ENCODE measurements at regions not wholly inside any gene's neighbourhood (a gene's known extent, or its start where the extent isn't known, plus 50 kb on each side); places are given as distances from the start of the nearest gene placed in this dataset.

GRCh38 chr7:22660732-22661131 is 66.3 kb upstream of the IL6 start:
- Histone ChIP-seq H3K4me1 (ENCODE audit: insufficient read depth, low read length) (peaks cover 11% of the 10 kb centered on the region), H3K9ac (ENCODE audit: low read length) (no peak overlapping the region), H3K4me3 (ENCODE audit: insufficient read depth, low read depth, low read length) (no peak overlapping the region), H3K79me2 (ENCODE audit: insufficient read depth, low read length) (no peaks in the 10 kb centered on the region), H3K9me3 (ENCODE audit: insufficient read depth, low read depth, low read length) (no peaks in the 10 kb centered on the region), H3K4me2 (ENCODE audit: low read length) (no peak overlapping the region), H3K36me3 (ENCODE audit: insufficient read depth, low read length) (no peaks in the 10 kb centered on the region), H3K27me3 (ENCODE audit: insufficient read depth, low read length) (no peaks in the 10 kb centered on the region), H4K20me1 (ENCODE audit: insufficient read depth, low read length) (no peaks in the 10 kb centered on the region), H2AFZ (ENCODE audit: low read depth, low read length) (no peak overlapping the region), H3K27ac (ENCODE audit: low read depth, low read length) (no peak overlapping the region)
- Mint-ChIP-seq H3K27ac (ENCODE audit: unreplicated experiment) (peak overlapping the region; percentile 13), H3K36me3 (ENCODE audit: low read depth, unreplicated experiment) (no peaks in the 10 kb centered on the region), H3K4me3 (ENCODE audit: unreplicated experiment) (no peak overlapping the region), H3K27me3 (ENCODE audit: low read depth, unreplicated experiment) (no peaks in the 10 kb centered on the region), H3K9me3 (ENCODE audit: unreplicated experiment) (peaks cover 6% of the 10 kb centered on the region), H3K4me1 (ENCODE audit: low read depth, unreplicated experiment) (peaks cover 29% of the 10 kb centered on the region)
- no peak for TF ChIP-seq CTCF (IDR thresholded peaks at IDR 0.05; ENCODE audit: insufficient read depth, low read depth, low read length)
- TF ChIP-seq EZH2 (IDR thresholded peaks at IDR 0.05; ENCODE audit: insufficient read depth, low read length): no peak
- FAIRE-seq (no peak), DNase-seq (ENCODE audit: low read depth) (no peak)

DNA sequence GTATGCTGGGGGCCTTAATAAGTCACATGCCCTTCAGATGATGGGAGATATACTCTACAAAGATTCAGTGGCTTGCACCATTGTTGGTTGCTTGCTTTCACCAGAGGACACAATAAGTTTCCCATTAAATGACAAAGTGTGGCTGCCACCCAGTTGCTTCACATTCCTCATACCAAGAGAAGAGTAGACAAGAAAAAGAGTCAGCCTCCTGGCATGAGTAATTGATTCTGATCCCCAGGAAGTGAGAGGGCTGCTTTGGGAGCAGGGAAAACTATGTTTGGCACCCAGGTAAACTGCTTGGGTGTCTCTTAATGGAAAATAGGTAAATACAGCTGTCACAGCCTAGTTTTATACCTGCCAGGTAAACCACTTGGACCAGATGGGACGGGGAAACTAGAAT is 66.7 kb upstream of the IL6 start:
- H2AFZ ChIP-seq (ENCODE audit: low read depth, low read length): no peak overlapping the region
- H3K4me3 ChIP-seq (ENCODE audit: insufficient read depth, low read depth, low read length): no peak overlapping the region
- Mint-ChIP-seq H3K9me3 (ENCODE audit: unreplicated experiment) (peaks cover 6% of the 10 kb centered on the region), H3K36me3 (ENCODE audit: low read depth, unreplicated experiment) (no peaks in the 10 kb centered on the region), H3K27ac (ENCODE audit: unreplicated experiment) (peak overlapping the region; percentile 13), H3K27me3 (ENCODE audit: low read depth, unreplicated experiment) (no peaks in the 10 kb centered on the region), H3K4me1 (ENCODE audit: low read depth, unreplicated experiment) (peaks cover 29% of the 10 kb centered on the region), H3K4me3 (ENCODE audit: unreplicated experiment) (no peak overlapping the region)
- peaks cover 11% of the 10 kb centered on the region for H3K4me1 ChIP-seq (ENCODE audit: insufficient read depth, low read length)
- no peak overlapping the region for H3K9ac ChIP-seq (ENCODE audit: low read length)
- no peak overlapping the region for H3K27ac ChIP-seq (ENCODE audit: low read depth, low read length)
- H3K4me2 ChIP-seq (ENCODE audit: low read length): no peak overlapping the region
- no peak for TF ChIP-seq CTCF (IDR thresholded peaks at IDR 0.05; ENCODE audit: insufficient read depth, low read depth, low read length)
- no peak for TF ChIP-seq EZH2 (IDR thresholded peaks at IDR 0.05; ENCODE audit: insufficient read depth, low read length)
- no peaks in the 10 kb centered on the region for H3K79me2 ChIP-seq (ENCODE audit: insufficient read depth, low read length)
- DNase-seq (ENCODE audit: low read depth) (no peak), FAIRE-seq (no peak)
- no peaks in the 10 kb centered on the region for H3K27me3 ChIP-seq (ENCODE audit: insufficient read depth, low read length)
- no peaks in the 10 kb centered on the region for H3K9me3 ChIP-seq (ENCODE audit: insufficient read depth, low read depth, low read length)
- H4K20me1 ChIP-seq (ENCODE audit: insufficient read depth, low read length): no peaks in the 10 kb centered on the region
- no peaks in the 10 kb centered on the region for H3K36me3 ChIP-seq (ENCODE audit: insufficient read depth, low read length)

DNA sequence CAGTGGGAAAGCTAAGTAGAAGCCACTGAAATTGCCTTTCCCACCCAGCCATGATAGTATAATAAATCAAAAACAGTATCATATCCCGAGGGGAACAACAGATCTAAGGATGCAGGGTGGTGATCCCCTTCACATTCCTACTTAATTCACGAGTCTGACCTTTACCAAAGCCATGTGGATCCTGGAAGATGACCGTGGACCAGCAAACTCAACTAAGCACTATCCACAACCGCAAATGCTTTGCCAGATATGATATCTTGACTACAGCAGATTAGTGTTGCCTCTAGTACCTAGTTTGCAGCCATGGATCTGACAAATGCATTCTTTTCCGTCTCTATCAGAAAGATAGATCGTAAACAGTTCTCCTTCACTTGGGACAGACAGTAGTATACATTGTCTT is 67.3 kb upstream of the IL6 start:
- no peaks in the 10 kb centered on the region for H3K36me3 Mint-ChIP-seq (ENCODE audit: low read depth, unreplicated experiment)
- FAIRE-seq: no peak
- H3K4me1 Mint-ChIP-seq (ENCODE audit: low read depth, unreplicated experiment): peaks cover 32% of the 10 kb centered on the region

More for the DNA sequence above, 67.3 kb upstream of the IL6 start:
- no peak for TF ChIP-seq EZH2 (IDR thresholded peaks at IDR 0.05; ENCODE audit: insufficient read depth, low read length)
- TF ChIP-seq CTCF (IDR thresholded peaks at IDR 0.05; ENCODE audit: insufficient read depth, low read depth, low read length): no peak
- H3K4me2 ChIP-seq (ENCODE audit: low read length): no peak overlapping the region
- Mint-ChIP-seq H3K9me3 (ENCODE audit: unreplicated experiment) (peaks cover 6% of the 10 kb centered on the region), H3K27ac (ENCODE audit: unreplicated experiment) (no peak overlapping the region), H3K27me3 (ENCODE audit: low read depth, unreplicated experiment) (no peaks in the 10 kb centered on the region), H3K4me3 (ENCODE audit: unreplicated experiment) (no peak overlapping the region)
- no peak overlapping the region for H3K9ac ChIP-seq (ENCODE audit: low read length)
- no peak overlapping the region for H3K4me3 ChIP-seq (ENCODE audit: insufficient read depth, low read depth, low read length)
- DNase-seq (ENCODE audit: low read depth): no peak
- H3K79me2 ChIP-seq (ENCODE audit: insufficient read depth, low read length): no peaks in the 10 kb centered on the region
- no peak overlapping the region for H2AFZ ChIP-seq (ENCODE audit: low read depth, low read length)
- no peaks in the 10 kb centered on the region for H3K36me3 ChIP-seq (ENCODE audit: insufficient read depth, low read length)
- H4K20me1 ChIP-seq (ENCODE audit: insufficient read depth, low read length): no peaks in the 10 kb centered on the region
- H3K9me3 ChIP-seq (ENCODE audit: insufficient read depth, low read depth, low read length): no peaks in the 10 kb centered on the region
- peaks cover 11% of the 10 kb centered on the region for H3K4me1 ChIP-seq (ENCODE audit: insufficient read depth, low read length)
- no peaks in the 10 kb centered on the region for H3K27me3 ChIP-seq (ENCODE audit: insufficient read depth, low read length)
- no peak overlapping the region for H3K27ac ChIP-seq (ENCODE audit: low read depth, low read length)
